ENCODE measurements at regions not wholly inside any gene's neighbourhood (a gene's known extent, or its start where the extent isn't known, plus 50 kb on each side); places are given as distances from the start of the nearest gene placed in this dataset.

- no peak overlapping the region for H2AFZ ChIP-seq (ENCODE audit: low read length)
- no peaks in the 10 kb centered on the region for H3F3A ChIP-seq (ENCODE audit: insufficient read depth, low read length)
- TF ChIP-seq EZH2phosphoT487 (IDR thresholded peaks at IDR 0.05; ENCODE audit: low read length) (no peak), CTCF (IDR thresholded peaks at IDR 0.05; ENCODE audit: low read length) (no peak), EZH2 (optimal IDR thresholded peaks at IDR 0.05; ENCODE audit: low read depth, low read length) (no peak)
- H3K4me1 ChIP-seq (ENCODE audit: low read length): no peaks in the 10 kb centered on the region
- no peaks in the 10 kb centered on the region for H3K79me2 ChIP-seq (ENCODE audit: low read length)
- no peaks in the 10 kb centered on the region for H3K27me3 ChIP-seq (replicated peaks; ENCODE audit: insufficient read depth, low read length)
- H3K9ac ChIP-seq (ENCODE audit: low read length): no peak overlapping the region
- no peaks in the 10 kb centered on the region for H3K9me2 ChIP-seq (replicated peaks; ENCODE audit: insufficient read depth, low read length)
- no peak overlapping the region for H3K4me2 ChIP-seq (ENCODE audit: low read depth, low read length)
- H3K9me3 ChIP-seq (replicated peaks; ENCODE audit: insufficient read depth, low read length): no peaks in the 10 kb centered on the region
- H4K20me1 ChIP-seq (ENCODE audit: insufficient read depth, low read length): no peaks in the 10 kb centered on the region
- H3K4me3 ChIP-seq (ENCODE audit: low read length): no peak overlapping the region
- H3K36me3 ChIP-seq (replicated peaks; ENCODE audit: insufficient read depth, low read length): no peaks in the 10 kb centered on the region
- no peak for DNase-seq
- H3K27ac ChIP-seq (ENCODE audit: low read length): no peak overlapping the region
Observed at GRCh38 chr2:210913461-210913860, 357.1 kb downstream of the CPS1 start.

GRCh38 chr2:210915912-210916311 is 359.5 kb downstream of the CPS1 start:
- Histone ChIP-seq H3K36me3 (replicated peaks; ENCODE audit: insufficient read depth, low read length) (no peaks in the 10 kb centered on the region), H3K27me3 (replicated peaks; ENCODE audit: insufficient read depth, low read length) (no peaks in the 10 kb centered on the region), H3F3A (ENCODE audit: insufficient read depth, low read length) (no peaks in the 10 kb centered on the region), H4K20me1 (ENCODE audit: insufficient read depth, low read length) (no peaks in the 10 kb centered on the region), H3K9me2 (replicated peaks; ENCODE audit: insufficient read depth, low read length) (no peaks in the 10 kb centered on the region), H3K4me1 (ENCODE audit: low read length) (no peaks in the 10 kb centered on the region), H3K9me3 (replicated peaks; ENCODE audit: insufficient read depth, low read length) (no peaks in the 10 kb centered on the region), H2AFZ (ENCODE audit: low read length) (no peak overlapping the region), H3K4me2 (ENCODE audit: low read depth, low read length) (no peak overlapping the region), H3K27ac (ENCODE audit: low read length) (no peak overlapping the region), H3K79me2 (ENCODE audit: low read length) (no peaks in the 10 kb centered on the region), H3K9ac (ENCODE audit: low read length) (no peak overlapping the region), H3K4me3 (ENCODE audit: low read length) (no peak overlapping the region)
- DNase-seq: no peak
- TF ChIP-seq EZH2phosphoT487 (IDR thresholded peaks at IDR 0.05; ENCODE audit: low read length) (no peak), EZH2 (optimal IDR thresholded peaks at IDR 0.05; ENCODE audit: low read depth, low read length) (no peak), CTCF (IDR thresholded peaks at IDR 0.05; ENCODE audit: low read length) (no peak)

GRCh38 chr2:210917465-210917864 is 361.1 kb downstream of the CPS1 start:
- Histone ChIP-seq H3K9me3 (replicated peaks; ENCODE audit: insufficient read depth, low read length) (no peaks in the 10 kb centered on the region), H3K4me3 (ENCODE audit: low read length) (no peak overlapping the region), H3K4me2 (ENCODE audit: low read depth, low read length) (no peak overlapping the region), H4K20me1 (ENCODE audit: insufficient read depth, low read length) (no peaks in the 10 kb centered on the region), H3F3A (ENCODE audit: insufficient read depth, low read length) (no peaks in the 10 kb centered on the region), H3K36me3 (replicated peaks; ENCODE audit: insufficient read depth, low read length) (no peaks in the 10 kb centered on the region), H3K79me2 (ENCODE audit: low read length) (no peaks in the 10 kb centered on the region), H3K9me2 (replicated peaks; ENCODE audit: insufficient read depth, low read length) (no peaks in the 10 kb centered on the region), H3K27me3 (replicated peaks; ENCODE audit: insufficient read depth, low read length) (no peaks in the 10 kb centered on the region), H3K27ac (ENCODE audit: low read length) (no peak overlapping the region), H3K9ac (ENCODE audit: low read length) (no peak overlapping the region), H2AFZ (ENCODE audit: low read length) (no peak overlapping the region), H3K4me1 (ENCODE audit: low read length) (no peaks in the 10 kb centered on the region)
- TF ChIP-seq CTCF (IDR thresholded peaks at IDR 0.05; ENCODE audit: low read length) (no peak), EZH2 (optimal IDR thresholded peaks at IDR 0.05; ENCODE audit: low read depth, low read length) (no peak), EZH2phosphoT487 (IDR thresholded peaks at IDR 0.05; ENCODE audit: low read length) (no peak)
- DNase-seq: no peak
